GM21576 (cell line): ENCODE measurements at regions not wholly inside any gene's neighbourhood (a gene's known extent, or its start where the extent isn't known, plus 50 kb on each side); places are given as distances from the start of the nearest gene placed in this dataset.

Source experiments
- ATAC-seq: cut with Tn5 transposase; IDR thresholded peaks from one replicate; pipeline ENCODE4 v1.9.1; 2021; ENCODE audit warnings: mild to moderate bottlenecking, moderate library complexity; ENCODE audit not compliant: unreplicated experiment

DNA sequence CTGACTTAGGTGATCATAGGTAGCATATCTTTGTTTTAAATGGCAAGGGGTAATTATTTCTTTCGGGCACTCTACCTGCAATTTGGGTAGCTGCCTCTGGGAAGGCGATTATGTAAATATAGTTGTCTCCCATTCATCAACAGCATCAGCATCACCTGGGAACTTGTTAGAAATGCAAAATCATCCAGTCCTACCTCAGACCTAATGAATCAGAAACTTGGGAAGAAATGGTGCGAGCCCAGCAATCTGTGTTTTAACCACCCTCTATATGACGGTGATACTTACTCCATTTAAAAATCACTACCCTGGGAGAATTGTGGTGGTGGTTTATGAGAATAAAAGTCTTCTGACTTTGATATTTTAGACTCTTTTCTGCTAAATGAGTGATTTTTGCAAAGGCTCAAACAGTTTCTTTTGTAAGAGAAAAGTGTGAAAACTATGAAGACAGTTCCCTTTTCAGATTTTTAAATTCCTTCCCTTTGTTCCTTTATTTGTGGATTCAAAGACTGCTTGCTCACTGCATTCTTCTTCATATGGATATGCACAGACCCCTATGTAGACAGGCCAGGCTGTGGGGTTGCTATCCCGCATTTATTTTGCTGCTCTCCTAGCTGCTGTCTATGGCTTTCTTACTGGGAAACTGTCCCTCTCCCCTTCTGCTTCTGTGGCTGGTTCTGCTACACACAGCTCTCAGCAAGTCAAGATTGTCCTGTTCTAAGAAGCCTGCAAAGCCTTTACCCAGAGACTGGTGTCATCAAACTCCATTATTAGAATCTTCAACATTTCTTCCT is 365.3 kb downstream of the RNF144B start:
- no peak for ATAC-seq

DNA sequence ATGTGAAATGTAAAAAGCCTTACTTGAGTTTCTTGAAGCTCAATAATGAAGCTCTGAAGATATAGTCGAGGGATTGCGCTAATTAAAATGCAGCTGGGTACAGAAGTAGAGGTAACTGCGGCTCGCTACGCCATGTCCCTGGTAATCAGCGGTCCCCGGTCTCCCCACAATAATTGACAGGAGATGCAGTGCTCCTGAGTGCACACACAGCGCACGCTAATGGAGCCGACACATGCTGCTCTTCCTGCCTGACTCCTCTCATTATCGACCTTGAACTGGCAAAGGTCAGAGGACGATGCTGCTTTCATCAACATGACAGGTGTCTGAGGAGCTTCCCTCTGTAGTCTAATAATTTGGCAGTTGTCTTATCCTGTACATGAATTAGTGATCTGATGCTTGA is 365.9 kb downstream of the RNF144B start:
- ATAC-seq, result no peak

DNA sequence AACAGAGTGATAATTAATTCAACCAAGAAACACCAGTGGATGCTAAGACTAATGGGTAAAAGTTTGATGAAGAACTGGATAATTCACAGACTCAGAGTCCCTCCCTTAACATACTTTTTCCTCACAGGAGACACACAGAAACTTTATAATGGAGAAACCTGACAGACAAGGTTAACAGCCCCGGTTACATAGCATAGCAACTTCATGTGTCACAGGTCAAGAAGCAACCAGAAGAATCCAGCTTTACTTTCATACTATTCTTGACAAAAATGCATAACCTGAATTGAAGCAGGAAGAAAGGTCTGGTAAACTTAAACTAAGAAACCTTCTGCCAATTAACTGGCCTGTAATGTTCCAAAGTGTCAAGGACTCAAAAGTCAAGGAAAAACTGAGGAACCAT is 375.9 kb downstream of the RNF144B start:
- no peak for ATAC-seq

DNA sequence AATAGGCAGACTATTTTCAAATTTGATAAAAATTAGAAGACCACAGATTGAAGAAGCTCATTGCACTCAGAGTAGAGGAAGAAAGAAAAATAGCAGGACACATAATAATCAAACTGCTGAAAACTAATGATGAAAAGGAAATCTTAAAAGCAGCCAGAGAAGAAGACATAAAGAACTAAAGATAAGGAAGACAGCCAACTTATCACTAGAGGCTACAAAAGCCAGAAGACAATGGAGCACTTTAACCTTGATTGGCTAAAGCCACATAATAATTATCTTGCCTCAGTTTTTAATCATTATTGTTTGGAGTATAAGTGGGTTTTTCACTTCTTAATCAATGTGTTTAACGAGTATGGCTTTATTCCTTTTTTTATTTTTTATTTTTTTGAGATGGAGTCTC is 397.6 kb downstream of the RNF144B start:
- no peak for ATAC-seq

DNA sequence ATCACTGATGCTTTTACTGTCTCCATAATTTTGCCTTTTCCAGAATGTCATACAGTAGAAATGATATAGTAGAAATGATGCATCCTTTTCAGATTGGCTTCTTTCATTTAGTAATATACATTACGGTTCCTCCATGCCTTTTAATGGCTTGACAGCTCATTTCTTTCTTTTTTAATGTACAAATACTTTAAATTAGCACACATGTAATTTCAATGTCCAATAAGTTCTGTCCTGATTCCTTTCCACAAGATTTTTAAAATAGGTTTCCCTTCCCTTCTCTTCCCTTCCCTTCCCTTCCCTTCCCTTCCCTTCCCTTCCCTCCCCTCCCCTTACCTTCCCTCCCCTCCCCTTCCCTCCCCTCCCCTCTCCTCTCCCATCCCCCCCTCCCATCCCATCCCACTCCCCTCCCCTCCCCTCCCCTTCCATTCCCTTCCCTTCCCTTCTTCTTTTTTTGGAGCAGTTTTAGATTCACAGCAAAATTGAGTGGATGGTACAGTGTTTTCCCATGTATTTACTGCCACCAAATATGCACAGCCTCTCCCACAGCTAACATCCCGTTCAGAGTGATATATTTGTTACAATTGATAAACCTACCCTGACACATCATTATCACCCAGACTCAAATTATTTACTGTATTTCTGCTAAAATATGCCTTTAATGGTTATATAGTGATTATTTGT is 398.8 kb downstream of the RNF144B start:
- no peak for ATAC-seq

DNA sequence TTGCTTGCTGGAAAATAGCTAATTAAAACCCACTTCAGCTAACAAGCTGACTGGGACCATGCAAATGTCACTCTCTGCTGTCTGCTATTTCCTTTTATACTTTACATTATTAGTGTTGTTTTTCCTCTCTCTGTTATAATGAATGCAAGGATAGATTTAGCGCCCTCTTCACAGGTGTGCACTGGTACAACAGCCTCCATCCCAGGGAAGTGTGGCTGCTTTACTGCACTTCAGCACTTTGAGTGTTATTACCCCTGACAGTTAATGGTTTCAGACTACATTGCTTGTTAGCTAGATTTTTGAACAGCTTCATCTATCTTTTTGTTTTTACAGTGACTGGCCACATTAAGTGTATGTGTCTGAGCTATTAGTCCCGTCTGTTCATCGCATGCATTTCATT is 405.7 kb downstream of the RNF144B start:
- ATAC-seq, result no peak

DNA sequence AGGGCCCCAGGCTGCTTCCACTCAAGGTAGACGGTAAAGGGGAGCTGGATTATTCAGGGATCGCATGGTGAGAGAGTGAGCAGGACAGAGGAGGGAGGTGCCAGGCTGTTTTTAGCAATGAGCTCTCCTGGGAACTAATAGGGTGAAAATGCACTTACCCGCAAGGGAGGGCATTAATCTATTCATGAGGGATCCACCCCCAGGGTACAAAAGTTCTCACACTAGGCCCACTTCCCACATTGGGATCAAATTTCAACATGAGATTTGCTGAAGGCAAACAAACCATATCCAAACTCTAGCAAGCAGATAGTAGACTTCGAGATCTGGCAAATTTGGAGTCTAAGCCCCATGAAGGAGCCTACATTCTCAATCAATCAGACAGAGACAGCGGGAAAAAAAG is 408.6 kb downstream of the RNF144B start:
- no peak for ATAC-seq

DNA sequence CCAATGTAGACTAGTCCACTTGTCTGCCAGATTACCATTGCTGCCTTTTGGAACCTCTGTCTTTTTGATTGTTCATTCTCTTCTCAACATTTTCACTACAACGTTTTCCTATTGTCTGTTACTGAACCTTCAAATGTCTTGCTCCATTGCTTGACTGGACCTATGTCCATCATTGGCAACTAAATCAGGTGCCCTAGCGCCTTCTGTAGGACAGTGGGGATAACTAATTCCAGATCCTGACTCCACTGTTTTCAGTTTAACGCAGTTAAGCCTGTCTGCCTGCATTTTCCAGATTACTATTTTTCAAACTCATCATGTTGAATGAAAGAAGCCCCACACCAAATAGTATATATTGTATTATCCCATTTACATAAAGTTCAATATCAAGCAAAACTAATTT is 433.6 kb downstream of the RNF144B start:
- no peak for ATAC-seq

DNA sequence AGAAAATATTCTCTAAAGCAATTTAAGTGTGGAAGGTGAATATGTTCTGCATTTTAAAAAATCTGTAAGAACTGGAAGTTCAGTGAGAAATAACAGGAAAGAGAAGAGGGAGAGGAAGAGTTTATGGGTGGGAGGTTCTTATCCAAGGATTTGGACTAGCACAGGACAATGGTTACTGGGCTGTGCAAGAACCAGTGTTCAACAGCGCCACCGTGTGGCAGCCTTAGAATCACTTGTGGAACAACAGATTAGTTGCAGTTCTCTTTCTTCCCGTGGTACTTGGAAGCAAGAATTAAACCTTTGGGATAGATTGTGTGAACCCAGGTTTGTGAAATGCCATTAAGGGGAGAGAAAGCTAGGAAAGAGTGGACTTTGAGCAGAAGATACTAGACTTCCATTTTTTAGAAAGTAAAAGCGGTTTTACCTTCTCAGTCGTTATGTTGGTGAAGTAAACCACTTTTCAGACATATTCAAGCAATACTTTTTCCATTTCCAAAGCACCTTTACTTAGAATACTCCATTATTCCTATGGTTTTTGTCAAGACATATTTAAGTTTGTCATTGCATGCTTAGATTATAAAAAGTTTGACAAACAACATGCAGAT is 436.7 kb downstream of the RNF144B start:
- no peak for ATAC-seq

DNA sequence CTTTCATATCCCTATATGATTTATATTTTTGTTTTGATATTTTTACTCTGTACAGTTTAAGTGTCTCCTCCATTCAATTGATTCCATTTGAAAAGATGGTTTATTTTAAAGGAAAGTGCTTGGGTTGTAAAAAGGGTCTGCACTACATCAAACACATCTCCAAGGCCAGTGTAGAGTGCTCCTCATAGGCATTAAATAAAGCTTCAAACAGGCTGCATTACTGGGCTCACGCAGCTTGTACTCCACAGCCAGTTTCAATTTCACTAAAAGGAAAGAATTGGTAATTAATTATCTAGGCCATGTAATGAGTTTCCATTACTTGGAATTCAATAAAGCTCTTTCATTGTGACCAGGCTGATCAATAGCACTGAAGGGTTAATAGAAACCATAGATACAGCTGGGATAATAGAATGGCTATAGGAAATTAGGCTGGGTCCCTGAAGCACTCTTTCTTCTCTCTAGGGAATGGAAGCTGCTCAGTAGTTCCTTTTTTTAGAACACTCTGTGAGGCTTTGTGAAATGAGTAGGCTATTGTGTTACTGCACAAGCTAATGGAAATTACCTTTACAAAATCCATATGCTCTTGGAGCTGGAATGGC is 442.2 kb downstream of the RNF144B start:
- no peak for ATAC-seq

DNA sequence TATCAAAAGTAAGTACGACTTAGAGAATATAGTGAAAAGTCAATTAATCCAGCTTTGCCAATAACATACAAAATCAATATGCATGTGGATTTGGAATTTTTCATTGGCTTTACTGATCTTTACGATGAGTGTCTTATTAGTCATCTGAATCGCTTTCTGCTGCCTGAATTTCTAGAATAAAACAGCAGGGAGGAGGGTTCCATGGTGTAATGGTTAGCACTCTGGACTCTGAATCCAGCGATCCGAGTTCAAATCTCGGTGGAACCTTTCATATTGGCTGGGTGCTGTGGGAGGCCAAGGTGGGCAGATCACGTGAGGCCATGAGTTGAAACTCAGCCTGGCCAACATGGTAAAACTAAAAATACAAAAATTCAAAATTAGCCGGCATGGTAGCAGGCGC is 448.8 kb downstream of the RNF144B start:
- ATAC-seq, result no peak

DNA sequence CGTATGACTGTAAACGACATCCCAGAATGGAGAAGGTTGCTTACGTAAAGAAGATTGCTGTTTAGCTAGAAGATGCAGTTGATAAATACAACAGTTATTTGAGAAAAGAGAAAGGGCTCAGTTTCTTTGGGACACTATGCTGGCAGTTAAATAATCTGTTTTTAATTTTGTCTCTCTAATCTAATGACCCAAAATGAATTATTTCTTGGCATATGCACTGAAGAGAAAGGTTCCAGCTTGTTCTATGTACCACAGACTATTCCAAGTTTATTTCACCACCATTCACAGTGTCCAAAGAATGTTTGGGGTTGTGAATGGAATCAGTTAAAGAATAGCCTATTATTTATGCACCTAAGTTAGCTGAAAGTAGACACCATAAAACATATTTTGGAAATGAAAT is 449.9 kb downstream of the RNF144B start:
- no peak for ATAC-seq

DNA sequence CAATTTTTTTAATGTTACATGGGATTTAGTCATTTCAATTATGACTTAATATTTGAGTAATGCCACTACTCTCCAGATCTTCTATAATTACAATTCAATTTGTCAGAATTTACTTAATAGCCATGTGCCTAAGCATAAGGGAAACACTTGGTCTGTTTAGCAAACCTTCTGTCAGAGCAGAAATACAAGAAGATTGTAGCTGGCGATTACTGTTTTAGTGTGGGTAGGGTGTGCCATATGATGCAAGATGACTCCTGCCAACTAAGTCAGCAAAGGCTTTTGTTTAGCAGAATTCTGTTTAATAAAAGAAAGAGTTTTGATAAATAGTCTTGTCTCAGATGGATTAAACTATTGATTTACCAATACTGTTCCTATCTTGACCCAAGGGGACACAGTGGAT is 455.4 kb downstream of the RNF144B start:
- no peak for ATAC-seq

DNA sequence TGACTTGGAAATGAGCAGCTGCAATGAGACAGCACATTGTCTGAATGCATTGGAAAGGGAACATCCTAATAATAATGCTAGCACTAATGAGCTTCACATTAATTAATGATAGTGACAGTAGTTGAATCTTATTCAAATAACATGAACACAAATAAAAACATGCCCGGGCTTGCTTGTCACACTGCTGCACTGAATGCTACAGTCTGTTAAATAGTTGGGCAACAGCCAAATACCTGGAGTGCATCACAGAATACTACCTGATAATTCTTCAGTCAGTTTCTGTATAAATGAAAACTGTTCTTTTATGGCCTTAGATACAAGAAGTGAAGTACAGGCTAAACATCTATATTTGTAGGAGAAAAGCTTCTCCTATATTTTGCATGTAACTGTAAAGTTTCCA is 458.7 kb downstream of the RNF144B start:
- ATAC-seq, result no peak

DNA sequence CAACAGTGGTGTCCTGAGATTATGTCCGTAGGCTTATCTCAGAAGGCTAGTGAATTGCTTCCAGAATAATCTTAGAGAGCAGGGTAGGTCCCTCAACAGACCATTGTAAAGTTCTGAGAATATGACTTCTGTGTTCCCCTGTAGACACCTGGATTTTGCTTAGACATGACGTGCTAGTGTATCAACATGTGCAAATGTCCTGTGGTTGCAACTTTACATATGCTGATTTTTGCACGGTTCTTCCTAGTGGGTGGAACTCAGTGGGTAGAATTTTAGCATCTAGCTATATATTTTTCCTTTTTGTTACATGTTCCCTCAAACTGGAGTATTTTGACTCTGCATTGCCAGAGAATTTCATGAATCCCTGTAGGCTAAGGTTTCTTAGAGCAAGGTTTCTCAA is 459.2 kb downstream of the RNF144B start:
- no peak for ATAC-seq

DNA sequence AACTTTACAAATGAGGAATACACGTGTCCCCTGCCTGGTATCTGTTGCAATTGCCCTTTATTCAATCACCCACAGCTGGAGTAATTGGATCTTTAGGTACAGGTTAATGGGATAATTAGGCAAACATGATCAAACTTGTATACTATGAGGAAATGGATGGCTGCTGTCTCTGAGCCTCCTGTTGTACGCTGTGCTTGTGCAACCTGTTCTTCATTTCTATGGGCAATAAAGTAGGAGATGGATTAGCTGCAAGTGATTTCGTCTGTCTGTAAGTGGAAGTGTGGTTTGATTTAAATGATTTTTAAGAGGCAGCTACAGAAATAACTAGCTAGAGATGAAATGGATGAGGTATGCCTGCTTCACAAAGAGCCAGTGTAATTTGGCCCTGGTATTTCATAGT is 474.1 kb downstream of the RNF144B start:
- no peak for ATAC-seq

DNA sequence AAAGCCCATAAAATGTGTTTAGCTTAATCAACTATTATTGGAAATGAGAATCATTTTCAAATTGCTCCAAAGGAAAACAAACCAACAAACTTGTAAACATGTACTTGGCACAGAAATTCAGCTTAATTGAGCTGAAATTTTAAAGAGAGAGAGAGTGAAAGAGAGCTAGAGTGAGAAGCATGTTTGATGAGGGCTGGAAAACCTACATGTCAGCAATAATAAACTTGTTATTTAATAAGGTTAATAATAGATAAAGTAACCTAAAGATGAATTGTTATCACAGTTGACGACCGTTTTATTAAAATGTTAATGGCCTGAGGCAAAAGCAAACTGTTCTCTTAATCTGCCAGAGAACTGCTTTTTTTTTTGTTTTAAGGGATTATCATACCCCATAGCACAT is 496.1 kb downstream of the RNF144B start:
- no peak for ATAC-seq

DNA sequence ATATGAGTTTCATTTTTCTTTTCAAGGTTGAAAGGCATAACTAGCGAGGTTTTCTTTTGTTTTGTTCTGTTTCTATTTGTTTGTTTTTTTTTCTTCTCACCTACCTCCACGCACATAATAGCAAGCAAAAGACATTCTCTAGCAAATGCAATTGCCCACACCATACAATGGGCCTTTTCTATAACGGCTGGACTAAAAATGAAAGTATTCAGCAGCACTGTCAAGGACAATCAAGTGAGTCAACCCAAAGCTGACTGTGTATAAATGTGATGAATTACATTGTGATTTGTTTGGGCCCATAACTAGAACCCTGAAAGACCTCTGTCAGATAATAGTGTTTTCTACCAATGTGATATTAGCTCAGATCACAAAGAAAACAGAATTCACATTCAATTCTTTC is 496.7 kb downstream of the RNF144B start:
- ATAC-seq, result no peak

DNA sequence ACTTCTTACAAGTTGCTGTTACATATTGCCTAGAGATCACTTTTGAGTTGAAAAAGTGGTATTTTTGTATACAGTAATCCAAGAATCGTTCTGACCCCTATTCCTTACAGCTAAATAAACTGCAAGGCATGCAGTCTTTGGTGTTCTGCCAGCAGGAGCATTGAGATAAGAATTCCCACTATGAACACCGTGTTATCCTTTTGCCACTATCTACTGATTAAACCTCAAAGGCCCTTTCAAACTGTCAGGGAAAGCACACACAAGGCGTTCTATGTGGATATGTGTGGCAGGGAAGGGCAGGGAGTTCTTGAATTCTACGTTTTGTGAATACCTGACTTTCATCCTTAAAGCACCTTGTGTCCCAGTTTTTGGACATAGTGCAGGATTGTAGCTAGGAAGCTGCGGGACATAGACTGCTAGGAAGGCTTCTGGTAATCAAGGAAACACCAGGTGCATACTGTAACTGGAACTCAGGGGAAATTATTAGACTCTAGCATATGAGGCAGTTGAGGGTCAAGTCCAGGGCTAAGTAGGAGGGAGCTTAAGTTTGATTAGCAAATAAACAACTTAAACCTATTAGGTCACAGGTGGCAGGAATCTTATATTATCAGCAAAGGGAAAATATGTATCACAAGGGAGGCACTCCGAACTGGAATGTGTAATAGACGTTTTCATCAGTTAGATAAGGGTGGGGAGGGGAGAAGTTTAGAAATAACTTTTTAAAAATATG is 506.6 kb downstream of the RNF144B start:
- no peak for ATAC-seq

DNA sequence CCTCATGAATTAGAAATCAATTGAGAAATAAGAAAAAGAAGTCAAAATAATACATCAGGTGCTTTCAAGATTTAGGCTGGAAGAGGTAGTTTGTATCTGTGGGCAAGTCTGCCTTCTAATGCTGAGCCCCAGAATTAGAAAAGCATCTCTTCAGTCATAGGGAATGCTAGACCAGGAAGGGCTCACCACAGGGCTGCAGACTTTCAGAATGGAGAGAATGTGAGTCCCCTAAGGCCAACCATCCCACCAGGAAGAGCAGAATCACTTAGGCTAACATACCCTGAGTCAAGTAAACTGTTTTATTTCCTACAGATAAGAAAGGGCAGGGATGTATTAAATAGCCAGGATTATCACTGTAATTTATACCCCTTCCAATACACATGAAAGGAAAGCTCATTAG is 510.2 kb downstream of the RNF144B start:
- no peak for ATAC-seq

DNA sequence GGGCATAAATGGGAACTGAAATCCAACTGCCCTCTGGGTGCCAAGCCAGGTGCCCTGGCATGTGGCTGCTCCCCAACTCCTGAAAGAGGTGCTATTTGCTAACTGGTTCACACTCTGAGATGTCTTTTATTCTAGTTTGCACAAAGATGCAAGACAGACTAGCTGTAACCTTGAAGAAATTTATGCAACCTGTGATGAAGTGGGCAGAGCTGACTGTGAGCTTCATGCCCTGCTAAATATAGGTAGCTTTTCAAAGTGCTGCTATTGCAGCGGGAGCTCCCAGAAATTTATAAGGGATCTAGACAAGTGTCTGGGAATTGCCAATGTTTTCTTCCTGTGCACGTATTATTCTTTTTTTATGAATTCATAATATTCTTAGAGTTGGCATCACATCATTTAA is 517.5 kb downstream of the RNF144B start:
- no peak for ATAC-seq
